HUES48 (cell line): ENCODE measurements at regions not wholly inside any gene's neighbourhood (a gene's known extent, or its start where the extent isn't known, plus 50 kb on each side); places are given as distances from the start of the nearest gene placed in this dataset.
"Not testable (repeated sequence)": the region's sequence is repeated elsewhere in the genome, so short reads cannot be mapped to it uniquely, and the experiment has no call there.

Experiments used
- H3K27ac ChIP-seq: one replicate; pipeline ENCODE4 v1.7.0; 2013; ENCODE audit warnings: low read depth, low read length, inconsistent platforms
- H3K27me3 ChIP-seq: 2 replicates; pipeline ENCODE4 v1.6.1; 2013; ENCODE audit warnings: mild to moderate bottlenecking, low read length; ENCODE audit not compliant: control insufficient read depth, insufficient read depth
- H3K36me3 ChIP-seq: 2 replicates; pipeline ENCODE4 v1.6.1; 2013; ENCODE audit warnings: low read length; ENCODE audit not compliant: control insufficient read depth, insufficient read depth
- H3K4me1 ChIP-seq: 2 replicates; pipeline ENCODE4 v1.6.1; 2013; ENCODE audit warnings: mild to moderate bottlenecking, low read length; ENCODE audit not compliant: control insufficient read depth, insufficient read depth
- H3K4me3 ChIP-seq: 2 replicates; pipeline ENCODE4 v1.5.1; 2013; ENCODE audit warnings: mild to moderate bottlenecking, low read depth, low read length
- H3K9ac ChIP-seq: 2 replicates; pipeline ENCODE4 v1.6.1; 2013; ENCODE audit warnings: mild to moderate bottlenecking, low read depth, low read length, moderate library complexity
- H3K9me3 ChIP-seq: 2 replicates; pipeline ENCODE4 v1.6.1; 2013; ENCODE audit warnings: low read length; ENCODE audit not compliant: control insufficient read depth, insufficient read depth

- H3K9me3 ChIP-seq, H3K27ac ChIP-seq, H3K4me3 ChIP-seq, H3K36me3 ChIP-seq, H3K4me1 ChIP-seq, H3K9ac ChIP-seq, H3K27me3 ChIP-seq: not testable (repeated sequence)
These were observed 88.5 kb upstream of the CDC42EP3 start for GRCh38 chr2:37759989-37760388.

- no peaks in the 10 kb centered on the region for H3K27me3 ChIP-seq
- H3K4me3 ChIP-seq, result no peak overlapping the region
- H3K9me3 ChIP-seq, result no peaks in the 10 kb centered on the region
- H3K36me3 ChIP-seq, result no peaks in the 10 kb centered on the region
- no peaks in the 10 kb centered on the region for H3K4me1 ChIP-seq
- H3K27ac ChIP-seq, result no peak overlapping the region
- H3K9ac ChIP-seq, result no peak overlapping the region
These were observed 89.0 kb upstream of the CDC42EP3 start for GRCh38 chr2:37760471-37760870.

- H3K9ac ChIP-seq, H3K4me1 ChIP-seq, H3K27ac ChIP-seq, H3K4me3 ChIP-seq, H3K36me3 ChIP-seq, H3K27me3 ChIP-seq, H3K9me3 ChIP-seq: not testable (repeated sequence)
These were observed 90.8 kb upstream of the CDC42EP3 start for GRCh38 chr2:37762281-37762680.

GRCh38 chr2:37764739-37765138, 93.3 kb upstream of the CDC42EP3 start:
- Histone ChIP-seq H3K27ac (no peak overlapping the region), H3K4me1 (peaks cover 3% of the 10 kb centered on the region; the same call in 1 of the 2 replicates), H3K9me3 (no peaks in the 10 kb centered on the region), H3K27me3 (no peaks in the 10 kb centered on the region), H3K36me3 (no peaks in the 10 kb centered on the region), H3K9ac (no peak overlapping the region), H3K4me3 (no peak overlapping the region)

GRCh38 chr2:37766106-37766505, 94.7 kb upstream of the CDC42EP3 start:
- H3K9ac ChIP-seq, result no peak overlapping the region
- no peak overlapping the region for H3K4me3 ChIP-seq
- peaks cover 3% of the 10 kb centered on the region; the same call in 1 of the 2 replicates for H3K4me1 ChIP-seq
- H3K36me3 ChIP-seq, result no peaks in the 10 kb centered on the region
- no peaks in the 10 kb centered on the region for H3K9me3 ChIP-seq
- H3K27me3 ChIP-seq, result no peaks in the 10 kb centered on the region
- peak overlapping the region; percentile 57 for H3K27ac ChIP-seq

GRCh38 chr2:37767046-37767445, 95.6 kb upstream of the CDC42EP3 start:
- no peak overlapping the region for H3K9ac ChIP-seq
- no peak overlapping the region for H3K4me3 ChIP-seq
- H3K36me3 ChIP-seq, result no peaks in the 10 kb centered on the region
- H3K9me3 ChIP-seq, result no peaks in the 10 kb centered on the region
- no peak overlapping the region for H3K27ac ChIP-seq
- peaks cover 3% of the 10 kb centered on the region; the same call in 1 of the 2 replicates for H3K4me1 ChIP-seq
- H3K27me3 ChIP-seq, result no peaks in the 10 kb centered on the region

- Histone ChIP-seq H3K4me3 (no peak overlapping the region), H3K27me3 (no peaks in the 10 kb centered on the region), H3K4me1 (peaks cover 3% of the 10 kb centered on the region; the same call in 1 of the 2 replicates), H3K9me3 (no peaks in the 10 kb centered on the region), H3K27ac (no peak overlapping the region), H3K9ac (no peak overlapping the region), H3K36me3 (no peaks in the 10 kb centered on the region)
These were observed 96.8 kb upstream of the CDC42EP3 start for GRCh38 chr2:37767959-37768925.

GRCh38 chr2:37769551-37769950, 98.1 kb upstream of the CDC42EP3 start:
- H3K9me3 ChIP-seq, result no peaks in the 10 kb centered on the region; the same call in 1 of the 2 replicates
- H3K36me3 ChIP-seq, result no peaks in the 10 kb centered on the region
- H3K27ac ChIP-seq, result no peak overlapping the region
- H3K4me3 ChIP-seq, result no peak overlapping the region
- peaks cover 3% of the 10 kb centered on the region; the same call in 1 of the 2 replicates for H3K4me1 ChIP-seq
- H3K9ac ChIP-seq, result no peak overlapping the region
- no peaks in the 10 kb centered on the region for H3K27me3 ChIP-seq

GRCh38 chr2:37770797-37771196, 99.4 kb upstream of the CDC42EP3 start:
- H3K36me3 ChIP-seq, result no peaks in the 10 kb centered on the region
- no peak overlapping the region for H3K4me3 ChIP-seq
- H3K4me1 ChIP-seq, result peaks cover 4% of the 10 kb centered on the region
- no peak overlapping the region for H3K9ac ChIP-seq
- H3K9me3 ChIP-seq, result no peaks in the 10 kb centered on the region; the same call in 1 of the 2 replicates
- H3K27ac ChIP-seq, result no peak overlapping the region
- H3K27me3 ChIP-seq, result no peaks in the 10 kb centered on the region

- H3K27me3 ChIP-seq, result no peaks in the 10 kb centered on the region
- no peaks in the 10 kb centered on the region for H3K36me3 ChIP-seq
- H3K4me1 ChIP-seq, result peaks cover 5% of the 10 kb centered on the region; the same call in 1 of the 2 replicates
- no peak overlapping the region for H3K9ac ChIP-seq
- no peaks in the 10 kb centered on the region; the same call in 1 of the 2 replicates for H3K9me3 ChIP-seq
- H3K4me3 ChIP-seq, result no peak overlapping the region
- no peak overlapping the region for H3K27ac ChIP-seq
These were observed 100.2 kb upstream of the CDC42EP3 start for GRCh38 chr2:37771600-37772088.
